ENCODE measurements at regions not wholly inside any gene's neighbourhood (a gene's known extent, or its start where the extent isn't known, plus 50 kb on each side); places are given as distances from the start of the nearest gene placed in this dataset.

- DNase-seq = no peak
Measured at GRCh38 chr12:60052483-60052882, 456.7 kb downstream of the SLC16A7 start.

GRCh38 chr12:60059180-60059579 is 463.4 kb downstream of the SLC16A7 start:
- no peak for DNase-seq

DNA sequence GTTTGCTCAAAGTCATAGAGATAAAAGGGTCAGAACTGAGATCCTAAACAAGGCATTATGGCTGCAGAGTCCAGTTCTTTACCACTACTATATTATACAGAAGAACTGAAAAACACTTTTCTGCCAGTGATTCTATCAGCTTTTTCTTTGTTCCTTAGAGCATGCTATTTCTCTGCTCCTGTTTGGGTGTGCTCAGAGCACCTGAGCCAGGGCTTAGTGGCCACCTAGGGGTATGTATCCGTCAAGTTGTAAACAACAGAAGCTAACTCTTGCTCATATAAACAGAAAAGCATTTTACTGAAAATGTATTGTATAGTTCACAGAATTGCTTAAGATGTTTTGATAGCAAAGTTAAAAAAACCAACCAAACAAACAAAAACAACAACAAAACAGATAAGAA is 470.8 kb downstream of the SLC16A7 start:
- no peak for DNase-seq

- no peak for DNase-seq
Measured at GRCh38 chr12:60070552-60070951, 474.7 kb downstream of the SLC16A7 start.

DNA sequence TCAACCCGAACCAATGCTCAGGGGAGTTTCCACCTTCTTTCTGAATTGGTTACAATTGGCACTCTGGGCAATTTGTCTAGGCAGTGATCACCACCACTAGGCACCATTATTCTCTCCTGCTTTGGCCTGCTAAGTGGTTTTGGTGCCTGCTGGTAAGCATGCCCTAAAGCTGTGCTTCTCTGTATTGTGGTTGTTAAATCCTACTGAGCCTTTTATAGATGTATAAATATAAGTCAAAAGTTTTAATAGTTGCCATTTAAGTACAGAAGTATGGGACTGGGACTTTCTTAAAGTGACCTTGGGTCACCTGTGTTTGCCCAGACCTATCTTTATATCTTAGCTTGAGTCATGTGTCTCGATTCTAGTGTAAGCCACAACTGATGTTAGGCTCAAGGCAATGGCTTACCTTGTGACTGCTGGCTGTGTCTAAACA is 475.9 kb downstream of the SLC16A7 start:
- DNase-seq = no peak

GRCh38 chr12:60072911-60073310 is 477.1 kb downstream of the SLC16A7 start:
- DNase-seq = no peak

DNA sequence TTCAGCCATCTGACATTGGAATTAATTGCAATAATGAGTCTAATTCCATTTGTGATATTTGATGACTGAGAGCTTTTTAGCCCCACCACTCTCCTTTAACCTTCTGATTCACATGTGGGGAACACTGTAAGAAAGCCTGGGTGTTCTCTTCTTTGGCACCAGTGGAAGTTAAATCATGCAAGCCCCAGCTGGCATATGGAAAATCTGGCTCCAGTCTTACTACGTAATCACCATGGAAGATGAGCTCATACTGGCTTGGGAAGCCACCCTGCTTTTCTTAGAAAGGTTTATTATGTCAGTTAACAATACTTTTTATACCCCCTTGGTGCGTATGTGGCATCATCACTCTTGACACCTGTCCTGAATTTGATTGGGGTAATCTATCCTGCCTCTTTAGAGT is 479.3 kb downstream of the SLC16A7 start:
- no peak for DNase-seq

DNA sequence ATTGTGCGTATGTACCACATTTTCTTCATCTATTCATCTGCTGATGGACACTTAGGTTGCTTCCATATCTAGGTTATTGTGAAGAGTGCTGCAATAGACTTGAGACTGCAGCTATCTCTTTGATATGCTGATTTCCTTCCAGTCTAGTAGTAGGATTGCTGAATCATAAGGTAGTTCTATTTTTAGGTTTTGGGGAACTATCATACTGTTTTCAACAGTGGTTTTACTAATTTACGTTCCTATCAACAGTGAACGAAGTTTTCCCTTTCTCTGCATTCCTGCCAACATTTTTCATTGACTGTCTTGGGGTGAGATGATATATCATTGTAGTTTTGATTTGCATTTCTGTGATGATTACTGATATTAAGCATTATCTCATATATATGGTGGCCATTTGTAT is 482.2 kb downstream of the SLC16A7 start:
- DNase-seq = no peak

DNA sequence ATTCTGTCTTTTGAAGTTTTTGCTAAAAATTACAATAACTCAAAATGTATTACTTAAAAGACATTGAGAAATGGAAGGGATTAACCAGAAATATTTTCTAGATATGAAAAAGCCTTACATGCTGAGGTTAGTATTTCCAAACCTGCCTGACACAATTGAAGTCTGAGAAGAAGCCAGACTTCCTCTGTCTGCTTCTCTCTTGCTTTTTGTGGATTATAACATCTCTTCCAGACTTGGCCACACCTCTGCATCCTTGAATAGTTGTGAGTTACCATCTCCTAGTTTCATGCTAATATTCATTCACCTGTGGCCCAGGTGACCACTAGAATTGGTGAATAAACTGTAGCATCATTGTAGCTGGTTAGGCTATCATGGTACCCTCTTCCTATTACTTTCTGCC is 497.6 kb downstream of the SLC16A7 start:
- no peak for DNase-seq

DNA sequence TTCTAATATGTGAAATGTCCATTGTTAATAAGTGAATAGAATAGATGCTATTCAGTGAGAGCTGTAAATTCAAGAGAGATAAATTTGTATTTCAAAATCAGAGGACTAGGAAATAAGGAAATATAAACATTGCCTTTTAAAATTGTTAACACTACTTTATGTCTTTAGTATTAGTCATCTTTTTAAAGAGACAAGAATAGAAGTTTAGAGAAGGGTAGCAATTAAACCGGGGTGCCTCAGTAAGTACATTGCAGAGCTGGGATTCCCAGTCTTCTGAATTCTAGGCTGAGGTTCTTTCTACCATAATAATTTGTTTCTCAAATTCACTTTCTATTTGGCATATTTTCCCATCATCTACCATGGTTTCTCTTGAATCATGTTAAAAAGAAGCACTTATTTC is 498.6 kb downstream of the SLC16A7 start:
- no peak for DNase-seq

DNA sequence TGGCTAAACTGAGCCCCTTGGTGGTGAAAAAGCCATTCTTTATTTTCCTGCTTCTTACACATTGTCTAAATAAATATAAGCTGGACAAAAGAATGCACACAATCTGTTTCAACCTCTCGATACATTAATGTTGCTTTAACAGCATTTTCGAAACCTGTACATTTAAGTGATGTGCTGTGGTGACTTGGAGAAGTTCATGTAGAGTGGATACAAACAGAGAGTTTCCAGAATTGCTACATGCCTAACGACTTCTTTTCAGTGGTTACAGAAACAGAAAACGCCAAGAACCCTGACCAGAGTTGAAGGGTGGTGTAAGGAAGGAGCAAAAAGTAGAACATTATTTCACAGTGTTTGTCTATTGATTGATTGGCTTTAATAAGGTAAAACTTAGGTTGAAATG is 500.9 kb downstream of the SLC16A7 start:
- no peak for DNase-seq

DNA sequence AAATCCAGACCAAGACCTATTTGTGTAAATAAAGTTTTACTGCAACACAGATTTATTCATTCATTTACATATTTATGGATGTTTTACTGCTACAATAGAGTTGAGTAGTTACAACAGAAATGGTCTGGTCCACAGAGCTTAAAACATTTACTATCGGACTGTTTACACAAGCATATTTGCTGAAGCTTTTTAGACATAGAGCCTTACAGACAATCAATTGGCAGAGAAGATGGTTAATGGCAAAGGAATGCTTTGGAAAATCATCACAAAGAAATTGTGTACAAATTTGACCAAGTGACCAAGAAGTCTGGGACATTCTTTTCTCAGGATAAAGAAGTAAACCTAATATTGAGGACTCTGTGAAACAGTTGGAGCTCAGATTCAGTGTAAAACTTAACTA is 504.3 kb downstream of the SLC16A7 start:
- DNase-seq = no peak

DNA sequence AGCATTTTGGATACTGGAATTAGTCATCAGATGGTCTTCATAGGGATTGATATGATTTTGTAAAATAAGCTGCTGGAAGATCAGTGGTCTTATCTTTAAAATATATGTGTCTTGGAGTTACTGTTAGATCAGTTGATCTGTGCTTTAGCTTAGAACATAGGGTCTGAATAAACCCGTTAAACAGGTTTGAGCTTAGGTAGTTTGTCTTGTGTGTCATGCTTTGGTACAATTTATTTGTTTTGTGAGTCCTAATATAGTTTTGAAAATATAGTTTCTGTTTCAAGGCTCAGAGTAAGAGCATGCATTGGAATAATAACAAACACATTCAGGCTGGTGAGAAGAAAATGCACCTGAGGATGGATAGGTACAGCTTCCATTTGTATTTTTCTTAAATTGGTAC is 505.0 kb downstream of the SLC16A7 start:
- no peak for DNase-seq

DNA sequence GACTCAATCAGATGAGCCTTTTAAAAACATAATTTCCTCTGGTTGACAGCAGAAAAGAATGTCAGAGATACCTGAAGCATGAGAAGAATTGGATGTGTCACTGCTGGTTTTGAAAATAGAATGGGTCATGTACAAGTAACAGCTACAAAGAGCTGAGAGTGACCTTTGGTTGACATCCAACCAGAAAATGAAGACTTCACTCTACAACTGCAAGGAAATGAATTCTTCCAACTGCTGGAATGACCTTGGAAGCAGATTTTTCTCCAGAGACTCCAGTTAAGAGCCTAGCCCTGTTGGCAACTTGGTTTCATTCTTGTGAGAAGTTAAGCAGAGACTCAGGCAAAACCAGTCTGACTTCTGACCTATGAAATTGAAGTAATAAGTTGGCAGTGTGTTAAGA is 505.9 kb downstream of the SLC16A7 start:
- no peak for DNase-seq

DNA sequence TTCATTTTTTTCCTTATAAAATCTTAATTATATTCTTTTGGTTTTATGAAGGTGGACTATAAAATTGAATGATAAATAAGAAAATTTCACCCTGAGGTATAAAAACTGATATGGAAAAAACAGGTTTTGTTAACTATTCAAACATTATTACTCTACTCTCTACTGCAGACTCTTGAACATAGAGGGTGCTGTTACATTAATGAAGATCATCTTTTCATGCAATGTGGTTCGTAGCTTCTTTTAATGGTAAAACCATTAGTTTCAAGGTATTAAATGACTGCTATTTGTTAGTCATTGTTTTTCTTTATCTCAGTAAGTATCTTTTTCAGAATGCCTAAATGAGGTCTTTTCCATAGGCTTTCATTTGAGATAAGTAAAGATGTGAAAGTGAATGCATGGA is 510.4 kb downstream of the SLC16A7 start:
- DNase-seq = no peak

GRCh38 chr12:60107992-60108391 is 512.2 kb downstream of the SLC16A7 start:
- DNase-seq = no peak

- DNase-seq = no peak
Measured at GRCh38 chr12:60112063-60112462, 516.2 kb downstream of the SLC16A7 start.

GRCh38 chr12:60112763-60113162 is 516.9 kb downstream of the SLC16A7 start:
- DNase-seq = no peak

DNA sequence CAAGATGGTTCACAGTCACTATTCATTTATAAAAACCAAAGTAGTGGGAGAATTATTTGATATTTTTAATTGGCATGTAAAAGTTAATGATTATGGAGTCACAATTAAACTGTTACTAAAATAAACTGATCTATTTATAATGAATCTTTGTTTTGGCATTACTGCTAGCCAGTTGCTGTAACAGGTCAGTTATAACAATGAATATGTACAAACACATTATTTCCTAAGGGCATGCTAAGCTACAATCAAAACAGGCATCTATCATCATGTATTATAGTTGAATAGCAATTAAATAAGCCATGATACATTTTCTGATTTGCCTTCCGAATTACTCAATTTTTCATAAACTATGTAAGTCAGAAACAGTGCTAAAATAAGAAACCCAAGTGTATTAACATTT is 518.3 kb downstream of the SLC16A7 start:
- DNase-seq = no peak

DNA sequence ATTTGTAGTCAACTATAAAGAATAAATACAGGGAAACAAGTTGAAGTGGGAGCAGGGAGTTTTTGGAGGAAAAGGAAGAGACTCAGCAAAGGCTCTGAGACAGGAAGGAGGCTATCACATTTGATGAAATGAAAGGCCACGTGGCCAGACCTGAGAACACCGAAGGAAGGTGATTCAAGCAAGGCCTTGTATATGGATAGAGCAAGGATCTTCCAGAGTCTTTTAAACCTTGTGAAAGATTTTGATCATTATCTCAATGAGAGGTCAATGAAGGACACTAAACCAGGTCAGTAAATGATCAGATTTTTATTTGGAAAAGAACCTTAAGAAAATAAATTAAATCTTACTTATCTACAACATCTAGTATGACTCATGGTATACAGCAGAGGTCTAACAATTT is 523.5 kb downstream of the SLC16A7 start:
- no peak for DNase-seq

DNA sequence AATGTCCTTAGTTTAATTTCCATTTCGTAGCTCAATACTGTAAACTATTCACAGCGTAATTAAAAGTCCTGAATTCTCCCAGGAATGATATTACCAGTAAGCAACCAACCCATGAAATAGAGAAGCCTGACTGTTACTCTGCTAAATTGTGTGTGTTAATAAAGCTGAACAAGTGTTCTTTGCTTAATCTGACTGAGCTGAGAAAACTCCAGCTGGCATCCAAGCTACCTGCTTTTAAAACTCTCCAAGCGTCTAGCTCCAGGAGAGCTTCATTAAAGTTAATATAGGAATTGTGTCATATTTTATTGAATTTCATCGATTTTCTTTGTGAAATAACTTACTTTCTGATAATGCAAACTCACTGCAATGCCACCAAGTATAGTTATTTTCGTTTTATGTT is 524.4 kb downstream of the SLC16A7 start:
- no peak for DNase-seq

- DNase-seq = no peak
Measured at GRCh38 chr12:60123557-60123956, 527.7 kb downstream of the SLC16A7 start.

DNA sequence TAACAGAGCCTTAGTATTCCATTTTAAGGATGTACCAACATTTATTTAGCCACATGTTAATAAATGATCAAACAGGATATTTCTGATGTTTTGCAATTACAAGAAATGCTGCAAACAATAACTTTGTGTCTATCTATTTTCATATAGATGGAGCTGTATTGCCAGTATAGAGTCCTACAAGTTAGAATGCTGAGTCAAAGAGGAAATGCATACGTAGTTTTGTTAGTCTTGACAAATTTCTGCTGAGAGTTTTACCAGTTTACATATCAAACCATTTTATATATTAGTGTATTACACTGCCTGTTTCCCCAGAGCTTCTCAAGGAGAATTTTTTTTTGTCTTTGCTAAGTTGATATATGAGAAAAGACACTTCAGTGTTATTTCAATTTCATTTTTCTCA is 541.7 kb downstream of the SLC16A7 start:
- no peak for DNase-seq

DNA sequence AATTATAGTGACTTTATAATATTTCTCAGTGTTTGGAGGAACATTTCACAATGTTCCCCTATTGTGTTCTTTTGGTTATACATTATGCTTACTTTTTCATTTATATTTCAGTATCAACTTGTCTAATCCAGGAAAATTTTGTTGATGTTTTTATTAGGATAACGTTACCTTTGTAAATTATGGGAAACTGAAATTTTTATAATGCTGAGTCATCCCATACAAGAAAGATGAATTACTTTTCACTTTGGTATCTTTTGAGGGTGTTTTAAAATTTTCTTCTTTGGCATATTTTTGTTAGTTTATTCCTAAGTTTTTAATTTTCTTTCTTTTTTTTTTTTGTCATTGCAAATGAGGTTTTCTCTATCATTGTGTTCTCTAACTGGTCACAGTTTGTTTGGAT is 542.7 kb downstream of the SLC16A7 start:
- DNase-seq = no peak

DNA sequence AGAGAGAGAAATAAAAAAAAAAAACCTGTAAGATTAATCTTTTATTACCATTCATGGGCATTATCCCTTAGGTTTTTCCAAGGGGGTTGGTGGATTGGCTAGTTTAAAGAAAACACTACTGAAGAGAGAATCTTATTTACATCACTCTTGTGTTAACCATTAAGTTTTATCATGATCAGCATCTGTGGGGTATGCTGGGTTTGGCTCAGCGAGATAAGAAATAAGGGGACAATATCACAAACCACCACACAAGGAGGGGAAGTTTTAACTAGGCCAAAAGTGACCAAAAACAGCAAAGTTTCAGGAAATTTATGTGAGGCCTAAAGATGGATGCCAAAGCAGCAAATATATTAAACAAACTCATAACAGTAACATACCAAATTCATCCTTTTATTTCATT is 548.6 kb downstream of the SLC16A7 start:
- DNase-seq = no peak

- no peak for DNase-seq
Measured at GRCh38 chr12:60148109-60148508, 552.3 kb downstream of the SLC16A7 start.

Data from NCI-H187 treated with DMSO at 0.1 percent for 48 hours (cell line).